OCI-LY3 (cell line): ENCODE measurements at regions not wholly inside any gene's neighbourhood (a gene's known extent, or its start where the extent isn't known, plus 50 kb on each side); places are given as distances from the start of the nearest gene placed in this dataset.

Source experiments
- EZH2phosphoT487 ChIP-seq: fragments of 200-600 bp; shearing (Covaris generic); IDR thresholded peaks from 2 replicates; pipeline ENCODE4 v1.6.1; 2018; ENCODE audit warnings: antibody characterized with exemption, mixed run types, low read depth
- TF ChIP-seq, protein P1 (sequence below): fragments of 200-600, 300-600 bp; sonication (generic); IDR thresholded peaks from 2 replicates; pipeline ENCODE4 v1.5.1; 2014; ENCODE audit warnings: antibody characterized with exemption, low read length, low read depth

DNA sequence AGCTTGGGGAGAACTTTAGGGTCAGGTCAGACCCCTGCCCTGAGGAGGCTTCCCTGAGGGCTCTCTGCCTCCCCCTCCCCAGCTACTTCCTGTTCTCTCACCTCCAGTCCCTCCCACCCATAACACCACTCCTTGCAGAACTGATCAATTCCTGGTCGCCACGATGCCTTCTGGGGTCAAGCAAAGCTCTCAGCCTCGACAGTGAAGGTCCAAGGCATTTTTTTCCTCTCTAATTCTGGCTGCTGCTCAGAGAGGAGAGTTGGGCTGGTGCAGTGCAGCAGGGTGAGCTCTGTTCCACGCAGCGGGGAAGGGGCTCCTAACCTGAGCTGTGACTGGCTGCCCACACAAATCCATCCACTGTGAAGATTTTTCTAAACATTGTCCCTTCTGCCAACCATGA, 628.4 kb downstream of the BRD1 start:
- TF ChIP-seq, protein P1, sequence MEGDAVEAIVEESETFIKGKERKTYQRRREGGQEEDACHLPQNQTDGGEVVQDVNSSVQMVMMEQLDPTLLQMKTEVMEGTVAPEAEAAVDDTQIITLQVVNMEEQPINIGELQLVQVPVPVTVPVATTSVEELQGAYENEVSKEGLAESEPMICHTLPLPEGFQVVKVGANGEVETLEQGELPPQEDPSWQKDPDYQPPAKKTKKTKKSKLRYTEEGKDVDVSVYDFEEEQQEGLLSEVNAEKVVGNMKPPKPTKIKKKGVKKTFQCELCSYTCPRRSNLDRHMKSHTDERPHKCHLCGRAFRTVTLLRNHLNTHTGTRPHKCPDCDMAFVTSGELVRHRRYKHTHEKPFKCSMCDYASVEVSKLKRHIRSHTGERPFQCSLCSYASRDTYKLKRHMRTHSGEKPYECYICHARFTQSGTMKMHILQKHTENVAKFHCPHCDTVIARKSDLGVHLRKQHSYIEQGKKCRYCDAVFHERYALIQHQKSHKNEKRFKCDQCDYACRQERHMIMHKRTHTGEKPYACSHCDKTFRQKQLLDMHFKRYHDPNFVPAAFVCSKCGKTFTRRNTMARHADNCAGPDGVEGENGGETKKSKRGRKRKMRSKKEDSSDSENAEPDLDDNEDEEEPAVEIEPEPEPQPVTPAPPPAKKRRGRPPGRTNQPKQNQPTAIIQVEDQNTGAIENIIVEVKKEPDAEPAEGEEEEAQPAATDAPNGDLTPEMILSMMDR, result no peak
- no peak for TF ChIP-seq EZH2phosphoT487
